Lower lobe of right lung (tissue), 2 donors: ENCODE measurements at regions not wholly inside any gene's neighbourhood (a gene's known extent, or its start where the extent isn't known, plus 50 kb on each side); places are given as distances from the start of the nearest gene placed in this dataset.

Source experiments
- ATAC-seq, 2 donors: fragments of 200-7000 bp; cut with Tn5 transposase; one replicate each; pipeline ENCODE4 v1.9.1; 2020 to 2022; ENCODE audit warnings: mild to moderate bottlenecking in 2 of 2, moderate library complexity in 2 of 2
- DNase-seq: peaks from one replicate; pipeline ENCODE4 v3.0.0-alpha.2; 2020
- H3K27ac ChIP-seq: fragments of 200-600 bp; one replicate; pipeline ENCODE4 v1.8.0; 2022
- H3K27me3 ChIP-seq: fragments of 200-600 bp; one replicate; pipeline ENCODE4 v1.8.0; 2022; ENCODE audit warnings: low read depth
- H3K36me3 ChIP-seq: fragments of 200-600 bp; one replicate; pipeline ENCODE4 v1.8.0; 2022; ENCODE audit warnings: mild to moderate bottlenecking
- H3K4me1 ChIP-seq: fragments of 200-600 bp; one replicate; pipeline ENCODE4 v1.8.0; 2022
- H3K4me3 ChIP-seq: fragments of 200-600 bp; one replicate; pipeline ENCODE4 v1.8.0; 2022; ENCODE audit warnings: mild to moderate bottlenecking
- H3K9me3 ChIP-seq: fragments of 200-600 bp; one replicate; pipeline ENCODE4 v1.8.0; 2022
- intact Hi-C: fragments of 100-400 bp; cut with DNase I; formaldehyde crosslinking; loops from one replicate; pipeline ENCODE4 v1.11.0; 2022
- TF ChIP-seq, protein P1 (sequence below): fragments of 200-600 bp; IDR thresholded peaks from one replicate; pipeline ENCODE4 v1.8.0; 2022; ENCODE audit warnings: antibody characterized with exemption, mild to moderate bottlenecking
- donor health status: DM: no; HTN: yes; CAD: no; lungs with severe emphysema.

DNA sequence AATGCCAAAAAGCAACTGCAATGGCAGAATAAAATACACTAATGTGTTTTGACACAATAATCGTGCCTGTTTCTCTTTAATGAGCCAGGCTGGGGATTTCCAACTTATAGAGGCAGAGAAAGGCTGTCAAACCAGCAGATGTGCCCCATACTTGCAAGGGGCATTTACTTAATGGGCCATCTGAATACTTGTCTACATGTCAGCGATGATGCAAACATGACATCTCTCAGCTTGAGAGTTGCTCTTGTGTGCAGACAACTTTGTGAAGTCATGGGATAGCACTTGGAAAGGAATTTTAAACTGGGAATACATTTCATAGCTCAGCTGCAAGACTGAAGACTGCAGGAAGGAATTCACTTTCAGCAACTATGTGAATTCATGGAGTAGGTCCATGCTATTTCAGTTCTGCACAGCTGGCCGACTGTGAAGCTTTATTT, 127.4 kb upstream of the ADAMTS9 start:
- no peaks in the 10 kb centered on the region for H3K9me3 ChIP-seq
- no peak overlapping the region for H3K27ac ChIP-seq
- DNase-seq (no peak), ATAC-seq (peak; percentile 43 to 52)
- H3K4me3 ChIP-seq, result no peak overlapping the region
- TF ChIP-seq, protein P1, sequence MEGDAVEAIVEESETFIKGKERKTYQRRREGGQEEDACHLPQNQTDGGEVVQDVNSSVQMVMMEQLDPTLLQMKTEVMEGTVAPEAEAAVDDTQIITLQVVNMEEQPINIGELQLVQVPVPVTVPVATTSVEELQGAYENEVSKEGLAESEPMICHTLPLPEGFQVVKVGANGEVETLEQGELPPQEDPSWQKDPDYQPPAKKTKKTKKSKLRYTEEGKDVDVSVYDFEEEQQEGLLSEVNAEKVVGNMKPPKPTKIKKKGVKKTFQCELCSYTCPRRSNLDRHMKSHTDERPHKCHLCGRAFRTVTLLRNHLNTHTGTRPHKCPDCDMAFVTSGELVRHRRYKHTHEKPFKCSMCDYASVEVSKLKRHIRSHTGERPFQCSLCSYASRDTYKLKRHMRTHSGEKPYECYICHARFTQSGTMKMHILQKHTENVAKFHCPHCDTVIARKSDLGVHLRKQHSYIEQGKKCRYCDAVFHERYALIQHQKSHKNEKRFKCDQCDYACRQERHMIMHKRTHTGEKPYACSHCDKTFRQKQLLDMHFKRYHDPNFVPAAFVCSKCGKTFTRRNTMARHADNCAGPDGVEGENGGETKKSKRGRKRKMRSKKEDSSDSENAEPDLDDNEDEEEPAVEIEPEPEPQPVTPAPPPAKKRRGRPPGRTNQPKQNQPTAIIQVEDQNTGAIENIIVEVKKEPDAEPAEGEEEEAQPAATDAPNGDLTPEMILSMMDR, result no peak
- intact Hi-C loops, result no loop called here
- H3K36me3 ChIP-seq, result no peaks in the 10 kb centered on the region
- H3K4me1 ChIP-seq, result peaks cover 12% of the 10 kb centered on the region
- H3K27me3 ChIP-seq, result no peaks in the 10 kb centered on the region

DNA sequence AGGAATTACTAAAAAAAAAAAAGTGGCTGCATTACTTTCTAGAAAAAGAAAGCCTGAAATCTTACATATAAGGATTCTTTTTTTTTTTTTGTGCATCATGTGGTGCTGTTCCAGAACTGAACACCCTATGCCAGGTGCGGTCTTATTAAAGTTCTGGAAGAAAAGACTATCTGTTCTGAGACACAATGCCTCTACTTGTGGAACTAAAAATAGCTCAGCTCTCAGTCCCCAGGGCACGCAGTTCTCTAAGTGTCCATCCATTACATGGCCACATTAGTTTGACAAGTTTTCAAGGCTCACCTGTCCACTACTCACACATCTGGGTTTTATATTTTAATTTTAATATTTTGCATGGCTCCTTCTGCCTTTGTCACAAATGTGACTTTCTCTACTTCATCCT, 126.6 kb upstream of the ADAMTS9 start:
- ATAC-seq (no peak), DNase-seq (no peak)
- TF ChIP-seq, protein P1, result no peak
- H3K9me3 ChIP-seq, result no peaks in the 10 kb centered on the region
- no peaks in the 10 kb centered on the region for H3K27me3 ChIP-seq
- no peak overlapping the region for H3K27ac ChIP-seq
- intact Hi-C loops, result no loop called here
- peaks cover 12% of the 10 kb centered on the region for H3K4me1 ChIP-seq
- H3K4me3 ChIP-seq, result no peak overlapping the region
- H3K36me3 ChIP-seq, result no peaks in the 10 kb centered on the region

DNA sequence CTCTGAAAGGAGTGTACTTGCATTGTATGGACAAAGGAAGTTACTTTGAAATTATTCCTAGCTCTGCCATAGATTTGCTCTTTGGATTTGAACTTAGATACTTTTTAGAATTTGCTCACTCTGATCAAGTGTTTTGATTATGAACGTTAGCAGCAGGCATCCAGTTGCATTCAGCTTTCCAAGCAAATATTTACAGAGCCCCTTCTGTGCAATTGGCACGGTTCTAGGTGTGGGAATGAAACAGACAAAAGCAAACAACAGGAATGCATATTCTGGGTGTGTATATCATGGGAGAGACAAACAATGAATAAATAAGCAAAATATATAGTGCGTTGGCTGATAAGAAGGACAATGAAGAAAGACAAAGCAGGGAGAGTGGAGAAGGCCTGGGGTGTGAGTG, 125.5 kb upstream of the ADAMTS9 start:
- TF ChIP-seq, protein P1, result no peak
- H3K36me3 ChIP-seq, result no peaks in the 10 kb centered on the region
- ATAC-seq (no peak), DNase-seq (no peak)
- H3K4me1 ChIP-seq, result peaks cover 12% of the 10 kb centered on the region
- no peak overlapping the region for H3K27ac ChIP-seq
- H3K9me3 ChIP-seq, result no peaks in the 10 kb centered on the region
- H3K27me3 ChIP-seq, result no peaks in the 10 kb centered on the region
- intact Hi-C loops, result no loop called here
- no peak overlapping the region for H3K4me3 ChIP-seq

DNA sequence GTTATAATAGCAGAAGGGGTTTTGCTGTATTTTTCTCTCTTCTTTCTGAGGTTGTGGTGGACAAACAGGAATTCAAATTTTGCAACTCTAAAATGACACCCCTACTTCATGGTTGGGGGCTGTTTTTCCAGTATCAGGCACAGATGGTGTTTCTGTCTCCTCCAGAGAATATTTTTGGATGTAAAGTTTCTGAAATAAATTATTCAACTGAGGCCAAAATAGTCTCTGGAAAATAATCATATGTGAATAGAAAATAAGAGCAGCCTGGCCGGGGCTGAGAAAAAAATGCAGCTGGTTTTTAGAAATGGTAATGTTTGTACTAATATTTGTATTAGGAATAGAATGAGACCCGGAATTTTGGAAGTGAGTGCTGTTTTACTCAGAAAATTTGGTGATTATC, 121.3 kb upstream of the ADAMTS9 start:
- intact Hi-C loops, result no loop called here

DNA sequence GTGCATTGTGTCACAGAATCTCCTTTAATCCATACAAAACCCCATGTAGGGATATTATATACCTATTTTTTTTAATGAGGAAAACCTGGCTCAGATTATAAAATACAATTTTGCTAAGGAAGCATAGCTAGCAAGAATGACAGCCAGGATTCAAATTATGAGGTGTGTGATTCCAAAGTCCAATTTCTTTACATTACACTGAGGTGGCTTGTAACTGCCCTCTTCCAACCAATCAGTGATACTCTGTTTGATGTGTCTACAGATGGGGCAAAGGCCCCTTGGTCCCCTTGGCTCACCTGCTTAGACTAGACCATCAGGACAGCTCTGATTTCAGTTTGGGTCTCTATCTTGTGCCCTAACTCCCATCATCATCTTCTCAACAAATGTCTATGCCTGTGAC, 120.3 kb upstream of the ADAMTS9 start:
- no peak for ATAC-seq
- no peak for DNase-seq
- no peaks in the 10 kb centered on the region for H3K27me3 ChIP-seq
- no peak overlapping the region for H3K27ac ChIP-seq
- TF ChIP-seq, protein P1, result no peak
- intact Hi-C loops, result no loop called here
- no peaks in the 10 kb centered on the region for H3K36me3 ChIP-seq
- H3K4me1 ChIP-seq, result no peaks in the 10 kb centered on the region
- no peaks in the 10 kb centered on the region for H3K9me3 ChIP-seq
- no peak overlapping the region for H3K4me3 ChIP-seq

More for the DNA sequence above, 121.3 kb upstream of the ADAMTS9 start:
- TF ChIP-seq, protein P1, result no peak
- H3K4me1 ChIP-seq, result peaks cover 5% of the 10 kb centered on the region
- H3K36me3 ChIP-seq, result no peaks in the 10 kb centered on the region
- no peaks in the 10 kb centered on the region for H3K9me3 ChIP-seq
- no peak overlapping the region for H3K27ac ChIP-seq
- ATAC-seq (no peak), DNase-seq (no peak)
- no peak overlapping the region for H3K4me3 ChIP-seq
- no peaks in the 10 kb centered on the region for H3K27me3 ChIP-seq
